Smooth muscle cell (in vitro differentiated cells): ENCODE measurements at regions not wholly inside any gene's neighbourhood (a gene's known extent, or its start where the extent isn't known, plus 50 kb on each side); places are given as distances from the start of the nearest gene placed in this dataset.
A peak's percentile ranks its signal among the peaks of the same experiment; 100 is the strongest.

Source experiments
- DNase-seq: peaks from one replicate; lab custom pipeline; 2025; ENCODE audit not compliant: unreplicated experiment; lab: John Stamatoyannopoulos, UW
- H2AFZ ChIP-seq: fragments of 200-600 bp; sonication (generic); 2 replicates; pipeline ENCODE4 v1.6.0; 2016; ENCODE audit warnings: antibody characterized with exemption, low read depth, mild to moderate bottlenecking
- H3F3A ChIP-seq: fragments of 200-600 bp; sonication (generic); 2 replicates; pipeline ENCODE4 v1.6.0; 2017; ENCODE audit warnings: antibody characterized with exemption, low read depth
- H3K27ac ChIP-seq: fragments of 200-600 bp; sonication (generic); 2 replicates; pipeline ENCODE4 v1.5.1; 2016; ENCODE audit warnings: low read depth, mild to moderate bottlenecking
- H3K27me3 ChIP-seq: fragments of 200-600 bp; sonication (generic); 2 replicates; pipeline ENCODE4 v1.6.1; 2016; ENCODE audit warnings: low read depth, mild to moderate bottlenecking
- H3K36me3 ChIP-seq: fragments of 200-600 bp; sonication (generic); 2 replicates; pipeline ENCODE4 v1.5.1; 2016; ENCODE audit warnings: low read depth
- H3K4me1 ChIP-seq: fragments of 200-600 bp; sonication (generic); 2 replicates; pipeline ENCODE4 v1.5.1; 2016; ENCODE audit warnings: low read depth
- H3K4me2 ChIP-seq: fragments of 200-600 bp; sonication (generic); 2 replicates; pipeline ENCODE4 v1.6.0; 2016; ENCODE audit warnings: mild to moderate bottlenecking
- H3K4me3 ChIP-seq: fragments of 200-600 bp; sonication (generic); 2 replicates; pipeline ENCODE4 v1.5.1; 2016; ENCODE audit warnings: mild to moderate bottlenecking
- H3K79me2 ChIP-seq: fragments of 200-600 bp; sonication (generic); 2 replicates; pipeline ENCODE4 v1.6.0; 2016; ENCODE audit warnings: low read depth, mild to moderate bottlenecking
- H3K9ac ChIP-seq: fragments of 200-600 bp; sonication (generic); 2 replicates; pipeline ENCODE4 v1.6.0; 2016; ENCODE audit warnings: low read depth
- H3K9me3 ChIP-seq: fragments of 200-600 bp; sonication (generic); replicated peaks from 2 replicates; pipeline ENCODE4 v1.5.1; 2016; ENCODE audit warnings: low read depth
- H4K20me1 ChIP-seq: fragments of 200-600 bp; sonication (generic); 2 replicates; pipeline ENCODE4 v1.6.0; 2016; ENCODE audit warnings: low read depth
- WGBS: methylation state at CpG from one replicate; pipeline ENCODE4 v1.1.7; 2016; ENCODE audit warnings: low lambda C conversion rate; 5-methylcytosine and 5-hydroxymethylcytosine counted together
- TF ChIP-seq, protein P1 (sequence below): fragments of 200-600 bp; sonication (generic); IDR thresholded peaks from 2 replicates; pipeline ENCODE4 v1.5.1; 2017; ENCODE audit warnings: borderline replicate concordance, mild to moderate bottlenecking, antibody characterized with exemption; ENCODE audit not compliant: insufficient read depth, poor library complexity, severe bottlenecking

DNA sequence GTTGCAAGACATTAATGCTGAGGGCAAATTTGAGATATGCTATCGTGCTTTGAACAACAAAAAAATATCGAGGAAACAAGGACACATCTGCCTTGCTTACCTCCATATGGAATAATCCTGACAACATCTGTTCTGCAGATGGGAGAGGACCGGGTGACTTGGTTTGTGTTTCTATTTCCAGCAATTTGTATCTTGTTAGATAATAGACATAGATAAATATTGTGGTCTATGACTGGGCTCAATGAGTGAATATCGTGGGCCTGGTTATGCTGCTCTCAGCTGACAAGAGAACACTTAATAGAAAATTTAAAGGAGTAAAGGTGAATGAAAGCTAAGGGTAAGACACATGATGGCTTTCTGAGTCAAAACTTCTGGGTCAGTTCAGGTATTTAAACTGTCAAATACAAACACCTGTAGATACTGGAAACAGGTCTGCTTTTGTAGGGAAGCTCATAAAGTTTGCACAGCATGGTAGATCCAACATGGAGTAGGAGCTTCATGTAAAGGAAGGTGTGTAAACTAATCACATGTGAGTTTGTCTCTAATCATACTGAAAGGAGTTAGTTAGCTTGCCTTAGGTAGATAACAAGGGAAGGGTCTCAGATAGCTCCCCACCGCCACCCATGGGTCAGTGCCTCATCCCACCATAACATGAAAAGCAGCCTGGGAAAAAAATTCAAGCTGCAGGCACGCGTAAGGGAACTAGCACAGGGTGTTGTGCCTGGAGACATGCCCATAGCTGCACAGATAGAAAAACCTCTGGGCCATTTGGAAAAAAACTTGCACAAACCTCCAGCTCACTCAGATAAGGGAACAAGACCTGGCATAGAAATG lies 904.1 kb upstream of the EPHA5 start:
- 86% methylated on average over 7 of the region's 7 CpGs for WGBS
- Histone ChIP-seq H3K4me2 (no peak overlapping the region), H3K9me3 (no peaks in the 10 kb centered on the region), H2AFZ (no peak overlapping the region), H3F3A (no peaks in the 10 kb centered on the region), H3K36me3 (no peaks in the 10 kb centered on the region), H3K9ac (no peak overlapping the region), H3K27ac (no peak overlapping the region), H3K27me3 (no peaks in the 10 kb centered on the region), H4K20me1 (no peaks in the 10 kb centered on the region), H3K4me3 (no peak overlapping the region), H3K79me2 (no peaks in the 10 kb centered on the region), H3K4me1 (no peaks in the 10 kb centered on the region)
- TF ChIP-seq, protein P1, sequence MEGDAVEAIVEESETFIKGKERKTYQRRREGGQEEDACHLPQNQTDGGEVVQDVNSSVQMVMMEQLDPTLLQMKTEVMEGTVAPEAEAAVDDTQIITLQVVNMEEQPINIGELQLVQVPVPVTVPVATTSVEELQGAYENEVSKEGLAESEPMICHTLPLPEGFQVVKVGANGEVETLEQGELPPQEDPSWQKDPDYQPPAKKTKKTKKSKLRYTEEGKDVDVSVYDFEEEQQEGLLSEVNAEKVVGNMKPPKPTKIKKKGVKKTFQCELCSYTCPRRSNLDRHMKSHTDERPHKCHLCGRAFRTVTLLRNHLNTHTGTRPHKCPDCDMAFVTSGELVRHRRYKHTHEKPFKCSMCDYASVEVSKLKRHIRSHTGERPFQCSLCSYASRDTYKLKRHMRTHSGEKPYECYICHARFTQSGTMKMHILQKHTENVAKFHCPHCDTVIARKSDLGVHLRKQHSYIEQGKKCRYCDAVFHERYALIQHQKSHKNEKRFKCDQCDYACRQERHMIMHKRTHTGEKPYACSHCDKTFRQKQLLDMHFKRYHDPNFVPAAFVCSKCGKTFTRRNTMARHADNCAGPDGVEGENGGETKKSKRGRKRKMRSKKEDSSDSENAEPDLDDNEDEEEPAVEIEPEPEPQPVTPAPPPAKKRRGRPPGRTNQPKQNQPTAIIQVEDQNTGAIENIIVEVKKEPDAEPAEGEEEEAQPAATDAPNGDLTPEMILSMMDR = no peak
- no peak for DNase-seq

DNA sequence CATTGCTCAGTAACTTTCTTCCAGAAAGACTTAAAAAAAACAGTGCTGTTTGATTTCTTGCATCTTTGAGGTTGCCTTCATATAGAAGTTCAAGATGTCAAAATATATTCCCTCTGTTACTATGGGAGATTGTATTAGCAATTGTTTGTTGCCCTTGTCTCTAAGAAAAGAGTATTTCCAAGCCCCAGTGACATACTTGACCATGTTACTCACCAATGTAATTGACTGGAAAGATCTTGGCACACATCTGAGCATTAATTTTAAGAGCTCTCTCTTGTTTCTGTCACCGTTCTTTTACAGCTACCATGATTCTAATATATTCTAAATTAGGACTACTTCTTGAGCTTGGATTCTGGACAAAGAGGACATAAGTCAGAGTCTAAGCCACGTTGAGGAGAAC lies 902.7 kb upstream of the EPHA5 start:
- H3K27ac ChIP-seq = peak overlapping the region; percentile 34
- H3K9me3 ChIP-seq = no peaks in the 10 kb centered on the region
- H3K4me1 ChIP-seq = no peaks in the 10 kb centered on the region
- no peak overlapping the region for H3K4me2 ChIP-seq
- no peak overlapping the region for H3K4me3 ChIP-seq
- no peak overlapping the region for H2AFZ ChIP-seq
- H4K20me1 ChIP-seq = no peaks in the 10 kb centered on the region
- no peaks in the 10 kb centered on the region for H3K79me2 ChIP-seq
- H3K36me3 ChIP-seq = no peaks in the 10 kb centered on the region
- WGBS = 66% methylated on average over 2 of the region's 2 CpGs
- peak overlapping the region; percentile 16 for H3K9ac ChIP-seq
- H3K27me3 ChIP-seq = no peaks in the 10 kb centered on the region
- DNase-seq = no peak
- TF ChIP-seq, protein P1 = no peak
- H3F3A ChIP-seq = no peaks in the 10 kb centered on the region

DNA sequence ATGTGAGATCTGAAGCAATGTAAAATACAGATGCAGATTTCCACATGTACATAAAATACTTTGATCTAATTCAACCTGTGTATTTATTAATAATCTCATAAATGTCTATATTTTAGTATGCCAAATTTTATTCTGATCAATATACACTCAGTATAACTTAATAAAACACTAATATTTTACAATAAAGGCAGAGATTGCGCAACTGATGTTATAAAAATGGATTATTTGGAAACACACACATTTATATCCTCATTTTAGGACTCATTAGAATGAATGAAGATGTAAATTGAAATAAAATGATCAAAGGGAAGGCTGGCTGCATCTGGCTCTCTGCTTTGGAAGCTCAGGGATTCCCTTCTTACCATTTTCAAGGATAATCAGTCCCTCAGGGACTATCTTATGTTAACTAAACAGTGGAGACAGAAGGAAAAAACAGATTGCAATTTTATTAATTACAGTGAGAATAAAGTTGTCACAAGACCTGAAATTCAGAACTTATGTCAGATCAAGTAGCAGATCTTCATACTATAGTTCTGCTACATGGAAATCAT lies 900.9 kb upstream of the EPHA5 start:
- H3F3A ChIP-seq = no peaks in the 10 kb centered on the region
- H3K4me2 ChIP-seq = no peak overlapping the region
- H3K27ac ChIP-seq = no peak overlapping the region
- TF ChIP-seq, protein P1 = no peak
- no peaks in the 10 kb centered on the region for H4K20me1 ChIP-seq
- no peak overlapping the region for H2AFZ ChIP-seq
- no peaks in the 10 kb centered on the region for H3K9me3 ChIP-seq
- H3K36me3 ChIP-seq = no peaks in the 10 kb centered on the region
- H3K4me3 ChIP-seq = no peak overlapping the region
- 90% methylated on average over 1 of the region's 1 CpG for WGBS
- no peaks in the 10 kb centered on the region for H3K79me2 ChIP-seq
- no peaks in the 10 kb centered on the region for H3K27me3 ChIP-seq
- no peaks in the 10 kb centered on the region for H3K4me1 ChIP-seq
- H3K9ac ChIP-seq = no peak overlapping the region
- DNase-seq = no peak

DNA sequence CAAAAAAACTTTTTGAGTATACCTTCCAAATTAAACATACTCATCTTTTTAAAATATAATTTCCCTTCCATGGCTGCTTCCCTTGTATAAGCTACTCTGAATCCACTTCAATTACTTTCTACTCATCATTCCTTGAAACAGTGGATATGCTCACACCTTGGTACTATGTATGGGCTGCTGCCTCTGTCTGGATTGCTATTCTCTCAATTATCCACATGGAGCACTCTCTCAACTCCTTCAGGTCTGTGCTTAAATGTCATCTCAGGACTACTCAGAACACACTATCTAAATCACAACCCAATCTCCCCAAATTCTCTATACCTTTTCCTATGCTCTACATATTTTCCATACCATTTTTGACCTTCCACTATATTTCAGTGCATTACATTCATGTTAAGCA lies 898.9 kb upstream of the EPHA5 start:
- no peak overlapping the region for H3K27ac ChIP-seq
- no peaks in the 10 kb centered on the region for H3F3A ChIP-seq
- H3K4me1 ChIP-seq = no peaks in the 10 kb centered on the region
- TF ChIP-seq, protein P1 = no peak
- no peaks in the 10 kb centered on the region for H3K79me2 ChIP-seq
- no peak for DNase-seq
- no peak overlapping the region for H3K4me3 ChIP-seq
- H3K4me2 ChIP-seq = no peak overlapping the region
- H4K20me1 ChIP-seq = no peaks in the 10 kb centered on the region
- H3K9ac ChIP-seq = no peak overlapping the region
- H2AFZ ChIP-seq = no peak overlapping the region
- no peaks in the 10 kb centered on the region for H3K27me3 ChIP-seq
- H3K9me3 ChIP-seq = no peaks in the 10 kb centered on the region
- H3K36me3 ChIP-seq = no peaks in the 10 kb centered on the region
